Endothelial cell of umbilical vein (primary cell): ENCODE measurements at regions not wholly inside any gene's neighbourhood (a gene's known extent, or its start where the extent isn't known, plus 50 kb on each side); places are given as distances from the start of the nearest gene placed in this dataset.

Experiments
- EZH2 ChIP-seq: IDR thresholded peaks from 2 replicates; pipeline ENCODE4 v1.6.1; 2012; ENCODE audit warnings: borderline replicate concordance, low read depth, mild to moderate bottlenecking, moderate library complexity, low read length, inconsistent platforms; ENCODE audit not compliant: severe bottlenecking
- FOS ChIP-seq: IDR thresholded peaks from 2 replicates; pipeline ENCODE4 v1.6.1; 2011; ENCODE audit warnings: mild to moderate bottlenecking, low read length, moderate library complexity, borderline replicate concordance; ENCODE audit not compliant: insufficient read depth
- GATA2 ChIP-seq: IDR thresholded peaks from 2 replicates; pipeline ENCODE4 v1.7.0; 2011; ENCODE audit warnings: low read depth, mild to moderate bottlenecking, moderate library complexity, mixed read lengths, low read length; ENCODE audit not compliant: insufficient read length, insufficient read depth
- JUN ChIP-seq: IDR thresholded peaks from 2 replicates; pipeline ENCODE4 v1.6.1; 2011; ENCODE audit warnings: borderline replicate concordance, low read depth; ENCODE audit not compliant: insufficient read length, insufficient read depth
- MYC ChIP-seq: IDR thresholded peaks from one replicate; pipeline ENCODE4 v1.6.1; 2011; ENCODE audit warnings: mild to moderate bottlenecking, low read depth, low read length
- POLR2A ChIP-seq: IDR thresholded peaks from 2 replicates; pipeline ENCODE4 v1.6.1; 2012; ENCODE audit warnings: low read depth, mild to moderate bottlenecking, control low read depth, low read length
- POLR2AphosphoS5 ChIP-seq: IDR thresholded peaks from 2 replicates; pipeline ENCODE4 v1.6.1; 2012; ENCODE audit warnings: low read depth, mild to moderate bottlenecking, control low read depth, low read length, moderate library complexity; ENCODE audit not compliant: insufficient read depth
- TF ChIP-seq, protein P1 (sequence below), 2 donors: IDR thresholded peaks; 1 replicate in 1 of 2; 2 replicates in 1 of 2; pipeline ENCODE4 v1.5.1; 2011; ENCODE audit warnings: low read length in 2 of 2, mild to moderate bottlenecking in 2 of 2, moderate library complexity in 2 of 2, control low read depth in 1 of 2, inconsistent platforms in 1 of 2, low read depth in 1 of 2; ENCODE audit not compliant: insufficient read depth in 1 of 2; ENCODE audit errors: extremely low read depth in 1 of 2
- TF ChIP-seq, protein P2 (sequence below): IDR thresholded peaks from 2 replicates; pipeline ENCODE4 v1.6.1; 2011; ENCODE audit not compliant: insufficient read depth, insufficient read length

GRCh38 chr3:30112411-30112810, 494.0 kb upstream of the TGFBR2 start:
- TF ChIP-seq, protein P1, sequence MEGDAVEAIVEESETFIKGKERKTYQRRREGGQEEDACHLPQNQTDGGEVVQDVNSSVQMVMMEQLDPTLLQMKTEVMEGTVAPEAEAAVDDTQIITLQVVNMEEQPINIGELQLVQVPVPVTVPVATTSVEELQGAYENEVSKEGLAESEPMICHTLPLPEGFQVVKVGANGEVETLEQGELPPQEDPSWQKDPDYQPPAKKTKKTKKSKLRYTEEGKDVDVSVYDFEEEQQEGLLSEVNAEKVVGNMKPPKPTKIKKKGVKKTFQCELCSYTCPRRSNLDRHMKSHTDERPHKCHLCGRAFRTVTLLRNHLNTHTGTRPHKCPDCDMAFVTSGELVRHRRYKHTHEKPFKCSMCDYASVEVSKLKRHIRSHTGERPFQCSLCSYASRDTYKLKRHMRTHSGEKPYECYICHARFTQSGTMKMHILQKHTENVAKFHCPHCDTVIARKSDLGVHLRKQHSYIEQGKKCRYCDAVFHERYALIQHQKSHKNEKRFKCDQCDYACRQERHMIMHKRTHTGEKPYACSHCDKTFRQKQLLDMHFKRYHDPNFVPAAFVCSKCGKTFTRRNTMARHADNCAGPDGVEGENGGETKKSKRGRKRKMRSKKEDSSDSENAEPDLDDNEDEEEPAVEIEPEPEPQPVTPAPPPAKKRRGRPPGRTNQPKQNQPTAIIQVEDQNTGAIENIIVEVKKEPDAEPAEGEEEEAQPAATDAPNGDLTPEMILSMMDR (IDR thresholded peaks at IDR 0.05; ENCODE audit: extremely low read depth in 1 of 2, insufficient read depth in 1 of 2, low read depth in 1 of 2, low read length in 2 of 2) = no peak
- TF ChIP-seq FOS = no peak
- no peak for TF ChIP-seq POLR2A
- TF ChIP-seq POLR2AphosphoS5 = no peak
- no peak for TF ChIP-seq EZH2
- no peak for TF ChIP-seq JUN
- TF ChIP-seq, protein P2, sequence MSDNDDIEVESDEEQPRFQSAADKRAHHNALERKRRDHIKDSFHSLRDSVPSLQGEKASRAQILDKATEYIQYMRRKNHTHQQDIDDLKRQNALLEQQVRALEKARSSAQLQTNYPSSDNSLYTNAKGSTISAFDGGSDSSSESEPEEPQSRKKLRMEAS = no peak
- no peak for TF ChIP-seq MYC
- TF ChIP-seq GATA2 = no peak
